SU-DHL-6 (cell line): ENCODE measurements at regions not wholly inside any gene's neighbourhood (a gene's known extent, or its start where the extent isn't known, plus 50 kb on each side); places are given as distances from the start of the nearest gene placed in this dataset.

Experiments used
- CTCF ChIP-seq: fragments of 200-600 bp; sonication (generic); IDR thresholded peaks from one replicate; pipeline ENCODE4 v1.5.1; 2017; ENCODE audit warnings: antibody characterized with exemption, mild to moderate bottlenecking, low read length, moderate library complexity; ENCODE audit not compliant: insufficient read depth, poor library complexity, severe bottlenecking
- EZH2phosphoT487 ChIP-seq: fragments of 200-600 bp; sonication (generic), shearing (Covaris generic); conservative IDR thresholded peaks from 2 replicates; pipeline ENCODE4 v1.6.1; 2018; ENCODE audit warnings: mild to moderate bottlenecking, antibody characterized with exemption, low read length, moderate library complexity, mixed read lengths

- TF ChIP-seq CTCF (no peak), EZH2phosphoT487 (no peak)
Measured at GRCh38 chr4:28916585-28916984, 1803.6 kb upstream of the PCDH7 start.
